ENCODE measurements at regions not wholly inside any gene's neighbourhood (a gene's known extent, or its start where the extent isn't known, plus 50 kb on each side); places are given as distances from the start of the nearest gene placed in this dataset. TPM values are rescaled to one million over a fixed set of nuclear protein-coding genes. Genes with fewer than 3 reads are reported as not detected.

Small RNA genes in the stretch of these regions (small RNA-seq; reads per million reads assigned to genes)
- not detected for gene RNU1-46P
